ENCODE measurements at regions not wholly inside any gene's neighbourhood (a gene's known extent, or its start where the extent isn't known, plus 50 kb on each side); places are given as distances from the start of the nearest gene placed in this dataset.

GRCh38 chr12:123100450-123100849 lies 50.4 kb downstream of the PITPNM2 start:
- Histone ChIP-seq H3K4me2 (ENCODE audit: low read length) (no peak overlapping the region), H3K27ac (ENCODE audit: low read depth, low read length) (no peak overlapping the region), H4K20me1 (ENCODE audit: insufficient read depth) (no peaks in the 10 kb centered on the region), H3K4me1 (ENCODE audit: control insufficient read depth in 1 of 2, insufficient read depth in 2 of 2, low read length in 2 of 2) (peaks cover 5 to 19% of the 10 kb centered on the region in 2 experiments), H3K4me3 (replicated peaks in 1 of 2; ENCODE audit: low read depth in 1 of 2, low read length in 2 of 2) (no peak overlapping the region), H2AFZ (ENCODE audit: low read depth, low read length, poor library complexity, severe bottlenecking) (no peak overlapping the region), H3K9me2 (ENCODE audit: insufficient read depth) (no peaks in the 10 kb centered on the region), H3K79me2 (ENCODE audit: insufficient read depth, low read length) (no peaks in the 10 kb centered on the region), H3K9ac (ENCODE audit: low read length) (no peak overlapping the region), H3K9me3 (ENCODE audit: control insufficient read depth in 1 of 2, insufficient read depth in 1 of 2, low read depth in 1 of 2, low read length in 2 of 2) (no peaks in the 10 kb centered on the region), H3K36me3 (ENCODE audit: control insufficient read depth in 1 of 2, insufficient read depth in 2 of 2, low read length in 2 of 2) (no peaks in the 10 kb centered on the region), H3K27me3 (ENCODE audit: insufficient read depth, low read length) (no peaks in the 10 kb centered on the region)
- ChIA-PET RAD21 (ENCODE audit: low non-redundant PET in 1 of 2, low total read pairs in 2 of 2, uncharacterized antibody in 2 of 2, unreplicated experiment in 2 of 2) (no interaction called here), POLR2A (no interaction called here), CTCF (no interaction called here)
- DNase-seq (ENCODE audit: low read depth, low spot score) (no peak), ATAC-seq (no peak)
- no peak for TF ChIP-seq CBX3 (IDR thresholded peaks at IDR 0.05; ENCODE audit: low read depth)
- no peak for TF ChIP-seq TCF7L2 (IDR thresholded peaks at IDR 0.05; ENCODE audit: borderline replicate concordance, extremely low read depth, insufficient read depth, insufficient read length)
- TF ChIP-seq MAX (IDR thresholded peaks at IDR 0.05): no peak
- no peak for TF ChIP-seq RAD21 (IDR thresholded peaks at IDR 0.05; ENCODE audit: low read depth)
- no peak for TF ChIP-seq CEBPB (IDR thresholded peaks at IDR 0.05; ENCODE audit: low read depth)
- no peak for TF ChIP-seq ZNF274 (IDR thresholded peaks at IDR 0.05; ENCODE audit: low read depth, low read length)
- no peak for TF ChIP-seq SP1 (IDR thresholded peaks at IDR 0.05; ENCODE audit: low read depth)
- no peak for TF ChIP-seq POLR2AphosphoS5 (IDR thresholded peaks at IDR 0.05; ENCODE audit: low read depth, low read length)
- no peak for TF ChIP-seq SIN3A (IDR thresholded peaks at IDR 0.05; ENCODE audit: low read depth)
- TF ChIP-seq POLR2A (IDR thresholded peaks at IDR 0.05; ENCODE audit: borderline replicate concordance, extremely low read depth, insufficient read depth, insufficient read length): no peak
- TF ChIP-seq YY1 (IDR thresholded peaks at IDR 0.05; ENCODE audit: extremely low read depth, insufficient replicate concordance, low read depth, low read length): no peak
- TF ChIP-seq ZFX (IDR thresholded peaks at IDR 0.05): no peak
- no peak for TF ChIP-seq FOSL1 (IDR thresholded peaks at IDR 0.05; ENCODE audit: low read depth)
- intact Hi-C loops (cut with micrococcal nuclease): no loop called here
- BruUV-seq (replicated peaks): no TSS peak

Measured in HCT116 (cell line).